ENCODE measurements at regions not wholly inside any gene's neighbourhood (a gene's known extent, or its start where the extent isn't known, plus 50 kb on each side); places are given as distances from the start of the nearest gene placed in this dataset.

- TF ChIP-seq ZNF280D (CRISPR knock-in tag; IDR thresholded peaks at IDR 0.05) (no peak), ZNF614 (CRISPR knock-in tag; IDR thresholded peaks at IDR 0.05; ENCODE audit: borderline replicate concordance) (no peak), ZNF224 (CRISPR knock-in tag; IDR thresholded peaks at IDR 0.05) (no peak), MATR3 (CRISPR knock-in tag; IDR thresholded peaks at IDR 0.05) (no peak), CEBPB (IDR thresholded peaks at IDR 0.05; ENCODE audit: borderline replicate concordance, low read depth, low read length) (no peak), MXD4 (CRISPR knock-in tag; IDR thresholded peaks at IDR 0.05) (no peak), ZNF354B (CRISPR knock-in tag; IDR thresholded peaks at IDR 0.05) (no peak), POLR2A (IDR thresholded peaks at IDR 0.05; ENCODE audit: insufficient read depth in 1 of 2, low read depth in 2 of 2, low read length in 2 of 2) (no peak), SIN3B (IDR thresholded peaks at IDR 0.05; ENCODE audit: low read length) (no peak)
- TF ChIP-seq, protein P1, sequence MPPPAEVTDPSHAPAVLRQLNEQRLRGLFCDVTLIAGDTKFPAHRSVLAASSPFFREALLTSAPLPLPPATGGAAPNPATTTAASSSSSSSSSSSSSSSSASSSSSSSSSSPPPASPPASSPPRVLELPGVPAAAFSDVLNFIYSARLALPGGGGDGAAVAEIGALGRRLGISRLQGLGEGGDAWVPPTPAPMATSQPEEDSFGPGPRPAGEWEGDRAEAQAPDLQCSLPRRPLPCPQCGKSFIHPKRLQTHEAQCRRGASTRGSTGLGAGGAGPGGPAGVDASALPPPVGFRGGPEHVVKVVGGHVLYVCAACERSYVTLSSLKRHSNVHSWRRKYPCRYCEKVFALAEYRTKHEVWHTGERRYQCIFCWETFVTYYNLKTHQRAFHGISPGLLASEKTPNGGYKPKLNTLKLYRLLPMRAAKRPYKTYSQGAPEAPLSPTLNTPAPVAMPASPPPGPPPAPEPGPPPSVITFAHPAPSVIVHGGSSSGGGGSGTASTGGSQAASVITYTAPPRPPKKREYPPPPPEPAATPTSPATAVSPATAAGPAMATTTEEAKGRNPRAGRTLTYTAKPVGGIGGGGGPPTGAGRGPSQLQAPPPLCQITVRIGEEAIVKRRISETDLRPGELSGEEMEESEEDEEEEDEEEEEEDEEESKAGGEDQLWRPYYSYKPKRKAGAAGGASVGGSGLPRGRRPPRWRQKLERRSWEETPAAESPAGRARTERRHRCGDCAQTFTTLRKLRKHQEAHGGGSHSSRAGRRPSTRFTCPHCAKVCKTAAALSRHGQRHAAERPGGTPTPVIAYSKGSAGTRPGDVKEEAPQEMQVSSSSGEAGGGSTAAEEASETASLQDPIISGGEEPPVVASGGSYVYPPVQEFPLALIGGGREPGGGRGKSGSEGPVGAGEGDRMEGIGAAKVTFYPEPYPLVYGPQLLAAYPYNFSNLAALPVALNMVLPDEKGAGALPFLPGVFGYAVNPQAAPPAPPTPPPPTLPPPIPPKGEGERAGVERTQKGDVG (CRISPR knock-in tag; IDR thresholded peaks at IDR 0.05; ENCODE audit: borderline replicate concordance) = no peak
Observed at GRCh38 chr13:19305434-19305833, 123.8 kb upstream of the TUBA3C start.
